Upper lobe of left lung (tissue), 4 donors: ENCODE measurements at regions not wholly inside any gene's neighbourhood (a gene's known extent, or its start where the extent isn't known, plus 50 kb on each side); places are given as distances from the start of the nearest gene placed in this dataset.

ENCODE experiments used
- CTCF ChIP-seq, 6 experiments: fragments of 450-650 bp in 4 of 6; fragments of 200-600 bp in 2 of 6; sonication (generic) in 2 of 6; IDR thresholded peaks; one replicate each; pipeline ENCODE4 v1.5.1; 2016 to 2019; ENCODE audit warnings: antibody characterized with exemption in 6 of 6
- POLR2AphosphoS5 ChIP-seq, 2 donors: sonication (generic); formaldehyde crosslinking; IDR thresholded peaks; one replicate each; pipeline ENCODE4 v1.5.1; 2017; ENCODE audit warnings: antibody characterized with exemption in 2 of 2

GRCh38 chr14:59055006-59055405 is 133.5 kb upstream of the DAAM1 start:
- TF ChIP-seq CTCF (IDR thresholded peaks at IDR 0.05) (no peak), POLR2AphosphoS5 (IDR thresholded peaks at IDR 0.05) (no peak)
